AG09319 (cell line): ENCODE measurements at regions not wholly inside any gene's neighbourhood (a gene's known extent, or its start where the extent isn't known, plus 50 kb on each side); places are given as distances from the start of the nearest gene placed in this dataset.

Experiments used
- DNase-seq: peaks from one replicate; pipeline ENCODE4 v3.0.0-alpha.2; 2010; ENCODE audit warnings: low read depth; ENCODE audit errors: extremely low read depth
- CTCF ChIP-seq: IDR thresholded peaks from 2 replicates; pipeline ENCODE4 v1.5.1; 2011; ENCODE audit warnings: low read depth, mild to moderate bottlenecking, inconsistent platforms, low read length, moderate library complexity

GRCh38 chr3:46104706-46105105 is 77.4 kb upstream of the XCR1 start:
- no peak for DNase-seq
- no peak for TF ChIP-seq CTCF

DNA sequence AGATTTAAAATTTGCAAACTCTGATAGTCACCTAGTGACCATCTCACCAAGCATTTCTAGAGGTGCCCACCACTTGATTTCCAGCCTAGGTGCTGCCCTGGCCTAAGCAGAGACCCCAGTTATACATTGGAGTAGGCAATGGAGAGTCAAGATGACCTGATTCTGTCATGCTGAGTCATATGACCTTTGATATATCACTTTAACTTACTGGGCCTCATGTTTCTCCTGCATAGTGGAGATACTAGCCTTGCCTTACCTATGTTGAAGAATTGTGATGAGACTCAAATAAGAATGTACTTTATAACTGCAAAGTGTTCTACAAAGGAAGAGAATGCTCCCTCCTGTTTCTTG is 75.5 kb upstream of the XCR1 start:
- TF ChIP-seq CTCF: no peak
- no peak for DNase-seq

DNA sequence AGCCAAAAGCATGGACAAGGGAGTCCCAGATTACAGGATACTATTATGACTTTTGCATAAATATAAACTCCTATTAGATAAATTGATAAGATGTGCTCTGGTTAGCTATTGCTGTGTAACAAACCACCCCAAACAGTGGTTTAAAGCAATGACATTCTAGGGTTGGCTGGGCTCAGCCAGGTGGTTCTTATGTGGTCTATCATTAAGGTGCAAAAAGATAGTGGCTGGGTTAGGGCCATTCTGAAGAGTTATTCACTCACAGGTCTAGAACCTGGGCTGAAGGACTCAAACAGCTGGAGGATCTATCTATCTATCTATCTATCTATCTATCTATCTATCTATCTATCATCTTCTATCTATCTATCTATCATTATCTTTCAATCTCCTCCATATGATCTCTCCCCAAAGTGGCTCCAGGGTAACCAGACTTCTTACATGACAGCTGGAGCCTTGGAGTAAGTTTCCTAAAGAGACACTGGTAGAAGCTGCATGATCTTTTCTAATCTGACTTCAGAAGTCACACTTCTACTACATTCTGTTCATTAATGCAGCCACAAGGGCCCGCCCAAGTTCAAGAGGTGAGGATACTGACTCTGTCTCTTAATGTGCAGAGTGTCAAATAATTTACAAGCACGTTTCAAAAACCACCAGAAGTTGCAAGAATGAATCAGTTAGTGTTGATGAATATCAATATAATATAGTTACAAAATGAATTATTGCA is 74.9 kb upstream of the XCR1 start:
- no peak for TF ChIP-seq CTCF
- no peak for DNase-seq

DNA sequence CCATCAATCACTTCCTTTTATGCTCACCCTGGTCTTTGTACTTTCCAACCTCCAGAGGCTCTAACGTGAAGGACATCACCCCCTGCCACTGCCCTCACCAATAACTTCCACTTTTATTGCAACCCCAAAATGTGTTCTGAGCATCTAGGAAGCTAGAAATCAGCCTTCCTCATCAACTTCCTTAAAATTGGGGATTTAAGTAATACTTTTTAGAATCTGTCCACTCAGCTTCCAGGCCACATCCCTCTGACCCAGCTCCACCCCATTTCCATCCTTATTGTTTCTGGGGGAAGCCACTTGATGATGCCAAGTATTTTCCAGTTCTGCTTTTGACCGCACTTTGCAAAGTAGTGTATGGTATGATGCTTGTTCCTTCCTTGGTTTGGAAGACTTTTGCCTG is 73.5 kb upstream of the XCR1 start:
- no peak for TF ChIP-seq CTCF
- DNase-seq: no peak

GRCh38 chr3:46098319-46098761 is 71.1 kb upstream of the XCR1 start:
- DNase-seq: no peak
- no peak for TF ChIP-seq CTCF

GRCh38 chr3:46097691-46098241 is 70.5 kb upstream of the XCR1 start:
- TF ChIP-seq CTCF: no peak
- no peak for DNase-seq

- DNase-seq: no peak
- TF ChIP-seq CTCF: no peak
Measured at GRCh38 chr3:46096781-46097180, 69.5 kb upstream of the XCR1 start.
